ENCODE measurements at regions not wholly inside any gene's neighbourhood (a gene's known extent, or its start where the extent isn't known, plus 50 kb on each side); places are given as distances from the start of the nearest gene placed in this dataset.

- no peak for DNase-seq (ENCODE audit: low read depth)
- H3K4me3 ChIP-seq (ENCODE audit: low read depth, low read length) = no peak overlapping the region
Observed at GRCh38 chr7:116310141-116310540, 99.8 kb downstream of the TES start.

GRCh38 chr7:116311259-116311658 is 100.9 kb downstream of the TES start:
- no peak overlapping the region for H3K4me3 ChIP-seq (ENCODE audit: low read depth, low read length)
- DNase-seq (ENCODE audit: low read depth) = no peak

- no peak overlapping the region for H3K4me3 ChIP-seq (ENCODE audit: low read depth, low read length)
- no peak for DNase-seq (ENCODE audit: low read depth)
Observed at GRCh38 chr7:116311816-116312471, 101.6 kb downstream of the TES start.

DNA sequence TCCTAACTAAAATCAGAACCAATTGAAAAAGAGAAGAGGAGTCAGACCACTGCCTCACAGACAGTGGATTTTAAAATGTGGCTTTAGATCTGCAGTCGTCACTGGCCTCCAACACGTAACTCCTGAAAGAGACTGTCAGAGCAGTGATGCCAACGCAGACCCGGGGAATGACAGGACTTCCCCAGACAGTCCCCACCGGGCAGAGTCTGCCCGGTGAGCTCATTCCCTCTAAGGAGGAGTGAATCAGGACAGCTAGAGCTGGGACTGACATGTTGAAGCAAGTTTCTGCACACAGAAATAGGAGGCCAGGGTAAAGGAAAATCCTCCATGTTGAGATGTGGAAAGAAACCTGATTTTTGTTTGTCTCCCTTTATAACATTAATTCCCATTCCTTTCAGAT is 105.0 kb downstream of the TES start:
- DNase-seq (ENCODE audit: low read depth) = peak; percentile 36
- H3K4me3 ChIP-seq (ENCODE audit: low read depth, low read length) = no peak overlapping the region

DNA sequence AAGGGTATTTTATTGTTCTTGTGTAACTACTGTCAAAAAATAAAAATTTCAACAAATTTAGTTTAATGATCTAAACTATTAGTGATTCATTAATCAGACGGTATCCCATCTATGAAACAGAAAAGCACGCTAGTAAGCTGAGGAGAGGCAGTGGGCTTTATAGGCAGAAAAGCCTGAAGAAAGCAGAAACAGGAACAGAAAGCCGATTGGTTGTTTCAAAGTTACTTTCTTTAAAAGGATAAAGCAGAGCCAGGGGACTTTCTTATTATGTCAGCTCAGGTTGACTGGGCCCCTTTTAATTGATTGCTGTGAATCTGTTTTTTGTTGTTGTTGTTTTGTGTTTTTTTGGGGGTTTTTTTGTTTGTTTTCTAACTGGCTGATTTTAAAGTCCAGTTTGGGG is 105.5 kb downstream of the TES start:
- no peak overlapping the region for H3K4me3 ChIP-seq (ENCODE audit: low read depth, low read length)
- DNase-seq (ENCODE audit: low read depth) = no peak

- H3K4me3 ChIP-seq (ENCODE audit: low read depth, low read length) = peak overlapping the region; percentile 27
- DNase-seq (ENCODE audit: low read depth) = peak; percentile 99
Observed at GRCh38 chr7:116316838-116317628, 106.7 kb downstream of the TES start.

DNA sequence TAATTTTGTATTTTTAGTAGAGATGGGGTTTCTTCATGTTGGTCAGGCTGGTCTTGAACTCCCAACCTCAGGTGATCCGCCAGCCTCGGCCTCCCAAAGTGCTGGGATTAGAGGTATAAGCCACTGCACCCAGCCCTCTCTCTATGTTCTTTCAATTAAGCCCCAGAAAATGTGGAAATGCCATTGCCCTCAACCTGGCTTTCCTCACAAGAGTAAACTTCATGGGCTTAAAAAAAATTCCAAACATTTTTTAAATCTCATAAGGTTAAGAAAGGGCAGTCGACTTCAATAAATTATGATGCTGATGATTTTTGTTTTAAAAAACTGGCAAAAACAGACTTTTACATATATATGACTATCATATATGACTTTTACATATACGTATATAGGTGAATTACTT is 107.6 kb downstream of the TES start:
- no peak for DNase-seq (ENCODE audit: low read depth)
- H3K4me3 ChIP-seq (ENCODE audit: low read depth, low read length) = no peak overlapping the region

DNA sequence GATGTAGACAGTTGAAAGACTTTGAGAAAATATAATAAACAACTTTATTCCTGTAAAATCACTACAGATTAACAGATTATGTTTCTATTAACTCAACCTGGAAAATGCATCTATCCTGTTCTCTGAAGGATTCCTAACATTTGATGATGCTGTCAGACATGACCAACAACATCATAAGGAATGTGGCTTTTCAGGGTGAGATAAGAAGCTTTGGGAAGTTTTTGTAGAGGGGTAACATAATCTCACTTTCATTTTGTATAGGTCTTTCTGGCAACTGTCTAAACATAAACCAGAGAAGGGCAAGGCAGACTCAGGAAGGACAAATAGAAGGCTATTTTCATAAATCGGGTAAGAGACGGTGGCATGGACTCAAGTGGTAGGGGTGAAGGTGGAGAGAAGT is 112.2 kb downstream of the TES start:
- DNase-seq (ENCODE audit: low read depth) = no peak
- H3K4me3 ChIP-seq (ENCODE audit: low read depth, low read length) = no peak overlapping the region

DNA sequence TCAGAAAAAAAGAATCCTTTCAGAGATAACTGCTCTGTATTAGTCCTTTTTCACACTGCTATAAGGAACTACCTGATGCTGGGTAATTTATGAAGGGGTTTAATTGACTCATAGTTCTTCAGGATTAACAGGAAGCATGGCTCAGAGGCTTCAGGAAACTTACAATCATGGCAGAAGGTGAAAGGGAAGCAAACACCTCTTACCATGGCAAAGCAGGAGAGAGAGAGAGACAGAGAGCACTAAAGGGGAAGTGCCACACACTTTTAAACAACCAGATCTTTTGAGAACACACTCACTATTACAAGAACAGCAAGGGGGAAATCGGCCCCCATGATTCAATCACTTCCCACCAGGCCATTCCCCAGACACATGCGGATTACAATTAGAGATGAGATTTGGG is 114.2 kb downstream of the TES start:
- no peak for DNase-seq (ENCODE audit: low read depth)
- H3K4me3 ChIP-seq (ENCODE audit: low read depth, low read length) = no peak overlapping the region

GRCh38 chr7:116325517-116325916 is 115.2 kb downstream of the TES start:
- DNase-seq (ENCODE audit: low read depth) = no peak
- H3K4me3 ChIP-seq (ENCODE audit: low read depth, low read length) = no peak overlapping the region

DNA sequence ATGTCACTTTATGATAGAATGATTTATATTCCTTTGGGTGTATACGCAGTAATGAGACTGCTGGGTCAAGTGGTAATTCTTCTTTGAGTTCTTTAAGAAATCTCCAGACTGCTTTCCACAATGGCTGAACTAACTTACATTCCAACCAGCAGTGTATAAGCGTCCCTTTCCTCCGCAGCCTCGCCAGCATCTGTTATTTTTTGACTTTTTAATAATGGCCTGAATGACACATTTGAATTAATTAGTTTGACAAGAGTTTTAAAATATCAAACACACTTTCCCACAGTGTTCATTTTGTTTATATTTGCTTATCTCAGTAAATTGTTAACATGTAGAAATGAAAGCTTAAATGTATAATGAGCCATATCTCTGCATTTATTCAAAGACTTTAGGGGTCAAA is 116.8 kb downstream of the TES start:
- DNase-seq (ENCODE audit: low read depth) = no peak
- peak overlapping the region; percentile 17 for H3K4me3 ChIP-seq (ENCODE audit: low read depth, low read length)

GRCh38 chr7:116327752-116328151 is 117.4 kb downstream of the TES start:
- DNase-seq (ENCODE audit: low read depth) = peak; percentile 96
- peak overlapping the region; percentile 17 for H3K4me3 ChIP-seq (ENCODE audit: low read depth, low read length)

DNA sequence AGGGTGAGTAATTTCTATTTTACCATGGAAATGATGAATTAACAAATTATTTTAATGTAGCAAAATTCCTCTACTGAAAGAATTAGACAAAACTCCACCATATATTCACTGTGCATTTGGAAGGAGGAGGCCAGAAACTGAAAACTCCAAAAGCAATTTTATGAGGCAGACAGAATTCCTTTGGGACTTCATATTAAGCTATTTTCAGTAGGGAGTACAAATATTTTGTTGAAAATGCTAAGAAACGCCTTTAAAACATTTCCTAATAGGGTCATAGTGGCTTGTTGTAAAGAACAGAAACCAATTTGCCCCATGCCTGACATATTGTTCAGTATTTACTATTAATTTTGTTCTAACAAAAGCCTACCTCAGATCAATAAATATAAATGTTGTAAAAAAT is 117.8 kb downstream of the TES start:
- no peak overlapping the region for H3K4me3 ChIP-seq (ENCODE audit: low read depth, low read length)
- no peak for DNase-seq (ENCODE audit: low read depth)

DNA sequence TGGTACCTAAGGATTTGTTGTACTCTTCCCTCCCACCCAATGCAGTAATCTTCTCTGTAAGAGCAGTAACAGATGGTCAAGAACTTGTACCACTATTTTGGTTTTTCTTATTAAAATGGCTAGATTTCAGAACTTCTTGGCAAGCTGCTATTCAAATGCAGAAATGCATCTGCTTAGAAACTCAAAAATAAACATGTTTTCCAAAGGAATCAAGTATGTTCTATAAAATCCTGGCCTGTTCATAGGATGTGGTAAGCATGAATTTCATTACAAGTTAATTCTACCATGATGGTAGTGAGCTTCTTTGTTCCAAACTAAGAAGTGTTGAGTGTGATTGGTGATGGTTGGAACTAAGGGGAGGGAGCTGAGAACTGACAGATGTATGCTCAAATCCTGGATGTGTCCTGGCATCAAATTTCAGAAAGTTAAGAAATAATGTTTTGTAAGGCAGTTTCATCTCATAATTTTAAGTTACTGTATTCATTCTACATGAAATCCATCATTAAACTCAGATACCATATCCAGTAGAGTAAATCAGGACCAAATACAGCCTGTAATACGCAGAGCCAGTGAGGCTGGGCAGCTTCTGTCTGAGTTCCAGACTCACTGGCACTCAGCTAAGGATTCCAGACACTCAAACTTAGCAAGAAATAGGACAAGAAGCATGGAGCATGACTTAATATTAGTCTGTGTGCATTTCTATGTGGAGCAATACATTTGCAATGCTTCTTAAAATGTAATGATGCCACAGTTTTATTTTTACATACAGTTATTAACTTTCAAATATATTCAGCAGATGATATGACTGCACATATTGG is 119.6 kb downstream of the TES start:
- H3K4me3 ChIP-seq (ENCODE audit: low read depth, low read length) = no peak overlapping the region
- no peak for DNase-seq (ENCODE audit: low read depth)

GRCh38 chr7:116331020-116331419 is 120.7 kb downstream of the TES start:
- H3K4me3 ChIP-seq (ENCODE audit: low read depth, low read length) = no peak overlapping the region
- DNase-seq (ENCODE audit: low read depth) = no peak

DNA sequence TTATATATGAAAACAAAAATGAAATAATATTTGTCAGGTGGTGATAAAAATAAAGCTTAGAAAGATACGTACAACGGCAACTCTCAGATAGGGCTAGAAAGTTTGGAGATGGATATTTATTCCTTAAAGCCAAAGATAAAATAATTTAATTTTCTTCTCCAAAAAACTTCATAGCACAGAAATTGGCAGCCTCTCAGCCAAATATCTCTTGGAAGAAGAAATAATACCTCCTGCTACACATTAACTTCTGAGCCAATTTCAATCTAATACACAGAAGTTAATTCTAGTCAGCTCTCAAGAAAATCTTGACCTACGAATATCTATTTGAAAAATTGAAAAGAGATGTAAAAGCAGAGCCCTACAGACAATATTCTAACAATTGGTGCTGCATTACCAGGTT is 122.4 kb downstream of the TES start:
- no peak for DNase-seq (ENCODE audit: low read depth)
- H3K4me3 ChIP-seq (ENCODE audit: low read depth, low read length) = no peak overlapping the region

- DNase-seq (ENCODE audit: low read depth) = no peak
Observed at GRCh38 chr7:116334555-116334954, 124.2 kb downstream of the TES start.

GRCh38 chr7:116337018-116337417 is 126.7 kb downstream of the TES start:
- no peak overlapping the region for H3K4me3 ChIP-seq (ENCODE audit: low read depth, low read length)
- no peak for DNase-seq (ENCODE audit: low read depth)

More at GRCh38 chr7:116334555-116334954, 124.2 kb downstream of the TES start:
- H3K4me3 ChIP-seq (ENCODE audit: low read depth, low read length) = no peak overlapping the region

DNA sequence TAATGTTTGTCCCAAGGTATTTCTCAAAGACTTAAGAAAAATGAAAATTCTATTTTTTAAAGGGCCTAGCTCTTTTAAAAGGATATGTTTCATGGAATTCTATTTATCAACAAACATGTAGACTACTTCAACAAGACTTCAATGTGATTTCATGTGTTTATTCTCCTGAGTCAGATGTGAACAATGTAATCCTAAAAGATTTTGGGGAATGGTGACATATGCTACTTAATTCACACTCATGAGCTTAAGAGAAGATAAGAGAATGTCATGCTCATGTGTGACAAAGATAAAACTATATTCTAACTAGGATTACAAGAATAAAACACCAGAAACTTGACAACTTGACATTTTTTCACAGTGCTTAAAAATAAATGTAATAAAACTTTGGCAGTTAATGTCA is 127.5 kb downstream of the TES start:
- DNase-seq (ENCODE audit: low read depth) = no peak

GRCh38 chr7:116339564-116339963 is 129.2 kb downstream of the TES start:
- no peak overlapping the region for H3K4me3 ChIP-seq (ENCODE audit: low read depth, low read length)
- no peak for DNase-seq (ENCODE audit: low read depth)

More for the DNA sequence above, 127.5 kb downstream of the TES start:
- no peak overlapping the region for H3K4me3 ChIP-seq (ENCODE audit: low read depth, low read length)

All from skeletal muscle cell (primary cell).